GM12878 (cell line): ENCODE measurements at regions not wholly inside any gene's neighbourhood (a gene's known extent, or its start where the extent isn't known, plus 50 kb on each side); places are given as distances from the start of the nearest gene placed in this dataset.

Experiments
- ATAC-seq: fragments of 200-7000 bp; cut with Tn5 transposase; 3 replicates; pipeline ENCODE4 v1.9.1; 2020; ENCODE audit warnings: mild to moderate bottlenecking, moderate library complexity
- BruUV-seq: library from RNA; stranded (reverse); fragments of 400-500 nt; replicated peaks from 2 replicates; lab custom pipeline; 2021; lab: Mats Ljungman, UMichigan
- CTCF ChIA-PET: fragments of 300-600 bp; sonication (Branson Sonifier 250); formaldehyde crosslinking; extraction: SDS; loops from one replicate; lab custom pipeline; 2021; ENCODE audit warnings: inconsistent platforms; lab: Yijun Ruan, JAX
- POLR2A ChIA-PET: fragments of 350-600 bp; formaldehyde crosslinking; extraction: SDS; loops from one replicate; lab custom pipeline; 2021; ENCODE audit warnings: inconsistent platforms; lab: Charles Lee
- RAD21 ChIA-PET: fragments of 300-600 bp; sonication (Branson Sonifier 250); formaldehyde crosslinking; loops from one replicate; lab custom pipeline; 2023; ENCODE audit warnings: antibody characterized with exemption; ENCODE audit not compliant: unreplicated experiment; lab: Charles Lee
- SMC1A ChIA-PET: fragments of 300-600 bp; sonication (Branson Sonifier 250); formaldehyde crosslinking; loops from one replicate; lab custom pipeline; 2023; ENCODE audit not compliant: unreplicated experiment, uncharacterized antibody; lab: Charles Lee
- DNase-seq: peaks from one replicate; pipeline ENCODE4 v3.0.0-alpha.2; 2011; ENCODE audit warnings: low read depth, low spot score
- FAIRE-seq: peaks from 3 replicates; lab custom pipeline; 2011; peaks lifted over from hg19 to GRCh38; lab: Jason Lieb, UNC
- H2AFZ ChIP-seq: 2 replicates; pipeline ENCODE4 v1.6.0; 2011; ENCODE audit warnings: low read depth, low read length, control low read depth; ENCODE audit not compliant: control insufficient read depth
- H3K27ac ChIP-seq: 2 replicates; pipeline ENCODE4 v1.5.1; 2011; ENCODE audit warnings: control low read depth; ENCODE audit not compliant: control insufficient read depth, insufficient read depth
- H3K27me3 ChIP-seq, 2 experiments: replicated peaks in 1 of 2; 2 replicates each; pipeline versions ENCODE4 v1.6.0 to v1.6.1; 2011; ENCODE audit warnings: low read length in 1 of 2; ENCODE audit not compliant: control insufficient read depth in 2 of 2, insufficient read depth in 2 of 2
- H3K36me3 ChIP-seq, 2 experiments: 2 replicates each; pipeline ENCODE4 v1.5.1; 2011; ENCODE audit warnings: low read length in 1 of 2; ENCODE audit not compliant: control insufficient read depth in 2 of 2, insufficient read depth in 2 of 2
- H3K4me1 ChIP-seq: 2 replicates; pipeline ENCODE4 v1.6.1; 2011; ENCODE audit warnings: mild to moderate bottlenecking, low read length, moderate library complexity, mixed read lengths; ENCODE audit not compliant: control insufficient read depth, insufficient read depth
- H3K4me2 ChIP-seq: 2 replicates; pipeline ENCODE4 v1.6.0; 2011; ENCODE audit warnings: control low read depth; ENCODE audit not compliant: control insufficient read depth, insufficient read depth
- H3K4me3 ChIP-seq: fragments of 200-600 bp; sonication (generic); 2 replicates; pipeline ENCODE4 v1.5.1; 2016
- H3K79me2 ChIP-seq: 2 replicates; pipeline ENCODE4 v1.6.0; 2011; ENCODE audit warnings: low read length; ENCODE audit not compliant: control insufficient read depth, insufficient read depth
- H3K9ac ChIP-seq: 2 replicates; pipeline ENCODE4 v1.8.0; 2011; ENCODE audit warnings: low read length, control low read depth, mixed read lengths; ENCODE audit not compliant: control insufficient read depth, insufficient read depth
- H3K9me3 ChIP-seq: replicated peaks from 3 replicates; pipeline ENCODE4 v1.5.1; 2011; ENCODE audit warnings: mild to moderate bottlenecking, low read length; ENCODE audit not compliant: control insufficient read depth, insufficient read depth
- H4K20me1 ChIP-seq: 2 replicates; pipeline ENCODE4 v1.6.0; 2011; ENCODE audit not compliant: control insufficient read depth, insufficient read depth
- ATF7 ChIP-seq: fragments of 450-650 bp; IDR thresholded peaks from 2 replicates; pipeline ENCODE4 v1.6.1; 2016; ENCODE audit warnings: low read depth, mild to moderate bottlenecking
- NFYB ChIP-seq: IDR thresholded peaks from 2 replicates; pipeline ENCODE4 v1.6.1; 2011; ENCODE audit warnings: low read depth, mild to moderate bottlenecking, low read length, improper control_type of control experiment, moderate library complexity; ENCODE audit not compliant: insufficient read depth
- PKNOX1 ChIP-seq: fragments of 450-650 bp; IDR thresholded peaks from 2 replicates; pipeline ENCODE4 v1.6.1; 2016; ENCODE audit warnings: mild to moderate bottlenecking
- STAT1 ChIP-seq: fragments of 450-650 bp; conservative IDR thresholded peaks from 2 replicates; pipeline ENCODE4 v1.6.1; 2014; ENCODE audit warnings: antibody characterized with exemption, mild to moderate bottlenecking
- ZBTB33 ChIP-seq: fragments of 450-650 bp; IDR thresholded peaks from 2 replicates; pipeline ENCODE4 v1.6.1; 2017; ENCODE audit warnings: mild to moderate bottlenecking
- WGBS: methylation state at CpG from one replicate; pipeline ENCODE4 v1.1.6; 2016; ENCODE audit warnings: low lambda C conversion rate; ENCODE audit not compliant: insufficient replicate concordance, insufficient coverage; ENCODE audit errors: missing lambda C conversion rate; 5-methylcytosine and 5-hydroxymethylcytosine counted together
- in situ Hi-C: fragments of 300-500 bp; cut with MboI; formaldehyde crosslinking; loops from 9 replicates; pipeline ENCODE4 v1.14.3; 2018; ENCODE audit warnings: mixed read lengths
- intact Hi-C: fragments of 100-400 bp; cut with micrococcal nuclease; formaldehyde crosslinking; loops from one replicate; pipeline ENCODE4 v1.14.2; 2022; ENCODE audit not compliant: unreplicated experiment
- TF ChIP-seq, protein P1 (sequence below): IDR thresholded peaks from 2 replicates; pipeline ENCODE4 v1.6.1; 2011; ENCODE audit warnings: low read depth, low read length, improper control_type of control experiment, borderline replicate concordance
- TF ChIP-seq, protein P2 (sequence below): fragments of 450-650 bp; formaldehyde crosslinking; IDR thresholded peaks from 2 replicates; pipeline ENCODE4 v1.5.0; 2022; ENCODE audit warnings: mild to moderate bottlenecking, missing genetic modification characterization

DNA sequence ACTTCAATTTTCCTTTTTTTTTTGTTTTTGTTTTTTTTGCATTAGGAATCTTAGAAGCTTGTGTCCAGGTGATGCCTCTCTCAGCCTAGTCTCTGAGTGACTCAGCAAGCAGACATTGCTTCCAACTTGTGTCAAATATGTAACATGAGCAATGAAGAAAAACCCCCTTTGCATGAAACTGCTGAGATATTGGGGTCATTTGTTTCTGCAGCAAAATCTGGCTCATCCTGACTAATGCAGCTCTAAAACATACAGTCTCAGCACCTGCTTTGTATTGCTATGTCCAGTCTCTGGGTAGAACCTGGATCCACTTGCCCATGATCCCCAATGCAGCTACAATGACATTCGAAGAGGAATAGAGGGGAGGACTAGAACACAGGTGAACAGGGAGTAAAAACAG, 55.7 kb upstream of the LRFN2 start (continued):
- TF ChIP-seq, protein P1, sequence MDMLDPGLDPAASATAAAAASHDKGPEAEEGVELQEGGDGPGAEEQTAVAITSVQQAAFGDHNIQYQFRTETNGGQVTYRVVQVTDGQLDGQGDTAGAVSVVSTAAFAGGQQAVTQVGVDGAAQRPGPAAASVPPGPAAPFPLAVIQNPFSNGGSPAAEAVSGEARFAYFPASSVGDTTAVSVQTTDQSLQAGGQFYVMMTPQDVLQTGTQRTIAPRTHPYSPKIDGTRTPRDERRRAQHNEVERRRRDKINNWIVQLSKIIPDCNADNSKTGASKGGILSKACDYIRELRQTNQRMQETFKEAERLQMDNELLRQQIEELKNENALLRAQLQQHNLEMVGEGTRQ = no peak
- TF ChIP-seq STAT1 = no peak
- TF ChIP-seq, protein P2, sequence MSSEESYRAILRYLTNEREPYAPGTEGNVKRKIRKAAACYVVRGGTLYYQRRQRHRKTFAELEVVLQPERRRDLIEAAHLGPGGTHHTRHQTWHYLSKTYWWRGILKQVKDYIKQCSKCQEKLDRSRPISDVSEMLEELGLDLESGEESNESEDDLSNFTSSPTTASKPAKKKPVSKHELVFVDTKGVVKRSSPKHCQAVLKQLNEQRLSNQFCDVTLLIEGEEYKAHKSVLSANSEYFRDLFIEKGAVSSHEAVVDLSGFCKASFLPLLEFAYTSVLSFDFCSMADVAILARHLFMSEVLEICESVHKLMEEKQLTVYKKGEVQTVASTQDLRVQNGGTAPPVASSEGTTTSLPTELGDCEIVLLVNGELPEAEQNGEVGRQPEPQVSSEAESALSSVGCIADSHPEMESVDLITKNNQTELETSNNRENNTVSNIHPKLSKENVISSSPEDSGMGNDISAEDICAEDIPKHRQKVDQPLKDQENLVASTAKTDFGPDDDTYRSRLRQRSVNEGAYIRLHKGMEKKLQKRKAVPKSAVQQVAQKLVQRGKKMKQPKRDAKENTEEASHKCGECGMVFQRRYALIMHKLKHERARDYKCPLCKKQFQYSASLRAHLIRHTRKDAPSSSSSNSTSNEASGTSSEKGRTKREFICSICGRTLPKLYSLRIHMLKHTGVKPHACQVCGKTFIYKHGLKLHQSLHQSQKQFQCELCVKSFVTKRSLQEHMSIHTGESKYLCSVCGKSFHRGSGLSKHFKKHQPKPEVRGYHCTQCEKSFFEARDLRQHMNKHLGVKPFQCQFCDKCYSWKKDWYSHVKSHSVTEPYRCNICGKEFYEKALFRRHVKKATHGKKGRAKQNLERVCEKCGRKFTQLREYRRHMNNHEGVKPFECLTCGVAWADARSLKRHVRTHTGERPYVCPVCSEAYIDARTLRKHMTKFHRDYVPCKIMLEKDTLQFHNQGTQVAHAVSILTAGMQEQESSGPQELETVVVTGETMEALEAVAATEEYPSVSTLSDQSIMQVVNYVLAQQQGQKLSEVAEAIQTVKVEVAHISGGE (CRISPR knock-in tag) = no peak
- no peak for TF ChIP-seq NFYB
- TF ChIP-seq, all 136 proteins: peak for 2

GRCh38 chr6:40642190-40642589, 55.0 kb upstream of the LRFN2 start:
- ChIA-PET RAD21 (no interaction called here), CTCF (no interaction called here), POLR2A (no interaction called here), SMC1A (no interaction called here)
- no peaks in the 10 kb centered on the region for H3K4me1 ChIP-seq
- H3K9ac ChIP-seq = no peak overlapping the region
- FAIRE-seq (no peak), ATAC-seq (no peak), DNase-seq (no peak)
- H3K27ac ChIP-seq = no peak overlapping the region
- no peaks in the 10 kb centered on the region for H4K20me1 ChIP-seq
- in situ Hi-C loops = no loop called here
- BruUV-seq = no TSS peak
- TF ChIP-seq PKNOX1 (no peak), ATF7 (no peak), ZBTB33 (no peak)
- H3K9me3 ChIP-seq = no peaks in the 10 kb centered on the region
- H3K36me3 ChIP-seq = no peaks in the 10 kb centered on the region
- no peak overlapping the region for H2AFZ ChIP-seq
- no peak overlapping the region for H3K4me2 ChIP-seq
- 50% methylated on average over 5 of the region's 5 CpGs for WGBS
- intact Hi-C loops = no loop called here
- H3K4me3 ChIP-seq = no peak overlapping the region
- H3K27me3 ChIP-seq = peaks cover 0 to 2% of the 10 kb centered on the region in 2 experiments; a peak in 2 of 4 replicates
- H3K79me2 ChIP-seq = no peaks in the 10 kb centered on the region
